ENCODE measurements at regions not wholly inside any gene's neighbourhood (a gene's known extent, or its start where the extent isn't known, plus 50 kb on each side); places are given as distances from the start of the nearest gene placed in this dataset.

DNA sequence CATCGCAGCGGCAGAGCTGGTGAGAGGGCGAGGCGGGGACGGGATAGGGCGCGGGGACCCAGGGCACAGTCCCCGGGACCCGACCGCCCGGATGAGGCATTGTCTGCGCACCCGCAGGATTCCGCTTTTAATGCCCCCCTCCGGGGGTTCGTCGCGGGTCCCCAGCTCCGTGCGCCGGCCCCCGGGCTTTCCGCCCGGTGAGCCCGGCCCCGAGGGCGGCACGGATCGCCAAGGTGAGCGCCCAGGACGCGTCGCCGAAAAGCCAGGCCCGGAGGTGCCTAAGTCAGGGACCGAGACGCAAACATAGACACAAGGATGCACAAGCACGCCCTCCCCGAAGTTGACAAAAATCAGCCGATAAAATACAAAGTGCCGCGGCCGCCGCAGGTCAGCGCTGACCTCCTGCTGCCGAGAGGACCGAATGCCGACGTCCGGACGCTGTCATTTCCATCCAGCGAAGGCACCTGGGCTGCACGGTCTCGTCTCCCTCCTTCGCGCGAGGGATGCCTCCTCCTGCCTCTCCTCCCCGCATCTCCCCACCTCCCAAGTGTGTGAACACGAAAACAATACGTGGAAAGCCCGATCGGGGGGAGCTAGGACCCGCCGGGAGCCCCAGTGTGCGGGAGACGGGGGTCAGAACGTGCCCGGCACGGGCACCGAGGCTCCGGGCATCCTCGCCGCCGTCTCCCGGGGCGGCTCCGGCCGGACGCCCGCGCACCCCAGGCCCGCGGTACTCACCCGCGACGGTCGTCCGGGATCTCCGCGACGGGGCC is 101.1 kb upstream of the SOD1 start:
- H3K4me3 ChIP-seq (ENCODE audit: low read length) = peak overlapping the region; percentile 83
- H3K36me3 ChIP-seq (ENCODE audit: control insufficient read depth, insufficient read depth, low read length) = no peaks in the 10 kb centered on the region
- TF ChIP-seq, protein P1, sequence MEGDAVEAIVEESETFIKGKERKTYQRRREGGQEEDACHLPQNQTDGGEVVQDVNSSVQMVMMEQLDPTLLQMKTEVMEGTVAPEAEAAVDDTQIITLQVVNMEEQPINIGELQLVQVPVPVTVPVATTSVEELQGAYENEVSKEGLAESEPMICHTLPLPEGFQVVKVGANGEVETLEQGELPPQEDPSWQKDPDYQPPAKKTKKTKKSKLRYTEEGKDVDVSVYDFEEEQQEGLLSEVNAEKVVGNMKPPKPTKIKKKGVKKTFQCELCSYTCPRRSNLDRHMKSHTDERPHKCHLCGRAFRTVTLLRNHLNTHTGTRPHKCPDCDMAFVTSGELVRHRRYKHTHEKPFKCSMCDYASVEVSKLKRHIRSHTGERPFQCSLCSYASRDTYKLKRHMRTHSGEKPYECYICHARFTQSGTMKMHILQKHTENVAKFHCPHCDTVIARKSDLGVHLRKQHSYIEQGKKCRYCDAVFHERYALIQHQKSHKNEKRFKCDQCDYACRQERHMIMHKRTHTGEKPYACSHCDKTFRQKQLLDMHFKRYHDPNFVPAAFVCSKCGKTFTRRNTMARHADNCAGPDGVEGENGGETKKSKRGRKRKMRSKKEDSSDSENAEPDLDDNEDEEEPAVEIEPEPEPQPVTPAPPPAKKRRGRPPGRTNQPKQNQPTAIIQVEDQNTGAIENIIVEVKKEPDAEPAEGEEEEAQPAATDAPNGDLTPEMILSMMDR (conservative IDR thresholded peaks at IDR 0.05) = no peak
- Mint-ChIP-seq H3K36me3 (ENCODE audit: low read depth) (peaks cover 2% of the 10 kb centered on the region), H3K27me3 (ENCODE audit: insufficient read depth) (peaks cover 18% of the 10 kb centered on the region), H3K4me3 (peak overlapping the region; percentile 78), H3K9me3 (no peaks in the 10 kb centered on the region), H3K27ac (no peak overlapping the region), H3K4me1 (peaks cover 51% of the 10 kb centered on the region)
- peak overlapping the region; percentile 69 for H3K27ac ChIP-seq (ENCODE audit: low read depth, low read length)
- peak; percentile 86 for DNase-seq
- 0 to 1% methylated on average over 41 to 91 of the region's 91 CpGs for WGBS, 2 experiments (ENCODE audit: insufficient coverage in 1 of 2, insufficient read length in 1 of 2)
- H3K9ac ChIP-seq (ENCODE audit: extremely low read depth, low read length, poor library complexity, severe bottlenecking) = peak overlapping the region; percentile 38
- H3K27me3 ChIP-seq (ENCODE audit: control insufficient read depth, insufficient read depth, low read length, poor library complexity, severe bottlenecking) = peaks cover 12% of the 10 kb centered on the region
- no peaks in the 10 kb centered on the region for H3K9me3 ChIP-seq (ENCODE audit: control insufficient read depth, low read length)
- peaks cover 34% of the 10 kb centered on the region for H3K4me1 ChIP-seq (ENCODE audit: control insufficient read depth, insufficient read depth, low read length)

DNA sequence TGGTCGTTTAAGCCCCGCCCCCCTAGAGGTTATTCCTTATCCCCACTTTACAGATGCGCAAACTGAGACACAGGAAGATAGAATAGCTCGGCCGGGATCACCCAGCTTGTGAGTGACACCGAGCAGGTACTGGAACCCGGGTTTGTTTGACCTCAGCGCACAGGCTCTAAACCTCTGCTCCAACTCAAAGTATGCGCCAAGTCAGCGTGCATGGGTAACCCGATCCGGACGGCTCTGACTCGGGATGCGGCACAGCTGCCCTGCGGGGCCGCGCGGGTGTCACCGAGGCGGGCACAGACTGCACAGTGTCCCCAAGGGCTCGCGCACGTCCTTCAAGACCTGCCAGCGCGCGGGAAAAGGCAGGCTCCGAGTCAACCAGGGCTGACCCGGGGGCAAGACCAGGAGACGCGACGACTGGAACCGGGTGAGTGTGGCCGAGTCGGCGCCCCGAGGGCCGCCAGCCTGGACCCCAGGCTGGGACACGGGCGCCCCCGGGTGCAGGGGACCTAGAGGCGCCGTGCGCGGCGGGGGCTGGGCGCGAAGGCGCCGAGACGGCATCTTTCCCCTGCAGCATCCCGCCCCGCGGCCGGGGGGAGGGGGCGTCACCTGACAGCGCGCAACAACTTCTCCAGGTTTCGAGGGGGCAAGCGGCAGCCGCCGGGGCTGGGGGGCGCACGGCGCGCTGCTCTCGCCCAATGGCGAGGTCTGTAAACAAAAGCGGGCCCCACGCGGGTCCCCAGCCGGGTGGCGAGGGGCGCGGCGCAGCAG is 101.9 kb upstream of the SOD1 start:
- Mint-ChIP-seq H3K27me3 (ENCODE audit: insufficient read depth) (peaks cover 18% of the 10 kb centered on the region), H3K9me3 (no peaks in the 10 kb centered on the region), H3K36me3 (ENCODE audit: low read depth) (no peaks in the 10 kb centered on the region), H3K4me3 (peak overlapping the region; percentile 78), H3K4me1 (peaks cover 58% of the 10 kb centered on the region), H3K27ac (no peak overlapping the region)
- peak; percentile 82 for DNase-seq
- H3K4me1 ChIP-seq (ENCODE audit: control insufficient read depth, insufficient read depth, low read length) = peaks cover 35% of the 10 kb centered on the region
- H3K27ac ChIP-seq (ENCODE audit: low read depth, low read length) = no peak overlapping the region
- 2 to 7% methylated on average over 28 to 76 of the region's 76 CpGs for WGBS, 2 experiments (ENCODE audit: insufficient coverage in 1 of 2, insufficient read length in 1 of 2)
- H3K9ac ChIP-seq (ENCODE audit: extremely low read depth, low read length, poor library complexity, severe bottlenecking) = peak overlapping the region; percentile 9
- TF ChIP-seq, protein P1 (conservative IDR thresholded peaks at IDR 0.05) = no peak
- H3K27me3 ChIP-seq (ENCODE audit: control insufficient read depth, insufficient read depth, low read length, poor library complexity, severe bottlenecking) = peaks cover 12% of the 10 kb centered on the region
- no peaks in the 10 kb centered on the region for H3K9me3 ChIP-seq (ENCODE audit: control insufficient read depth, low read length)
- peak overlapping the region; percentile 83 for H3K4me3 ChIP-seq (ENCODE audit: low read length)
- H3K36me3 ChIP-seq (ENCODE audit: control insufficient read depth, insufficient read depth, low read length) = no peaks in the 10 kb centered on the region

DNA sequence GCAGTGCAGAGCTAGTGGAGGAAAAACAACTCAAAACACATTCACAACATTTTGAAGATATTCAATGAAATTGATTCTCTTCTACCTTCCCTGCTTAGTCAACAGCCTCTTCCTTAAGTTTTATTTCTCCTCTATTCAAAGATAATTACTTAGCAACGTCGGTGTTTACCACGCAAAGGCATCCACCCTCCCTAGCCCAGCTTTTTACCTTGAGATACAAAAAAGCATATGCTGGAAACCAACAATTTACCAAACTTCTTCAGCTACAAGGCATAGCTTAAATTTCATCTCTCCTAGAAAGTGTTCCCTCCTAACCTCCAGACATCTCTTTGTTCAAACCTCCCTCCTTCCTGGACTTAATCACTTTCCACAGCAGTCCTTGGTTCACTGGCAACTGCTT is 102.8 kb upstream of the SOD1 start:
- Mint-ChIP-seq H3K36me3 (ENCODE audit: low read depth) (no peaks in the 10 kb centered on the region), H3K27me3 (ENCODE audit: insufficient read depth) (peaks cover 18% of the 10 kb centered on the region), H3K4me3 (peak overlapping the region; percentile 78), H3K27ac (no peak overlapping the region), H3K4me1 (peaks cover 53% of the 10 kb centered on the region), H3K9me3 (no peaks in the 10 kb centered on the region)
- TF ChIP-seq, protein P1 (conservative IDR thresholded peaks at IDR 0.05) = no peak
- Histone ChIP-seq H3K9ac (ENCODE audit: extremely low read depth, low read length, poor library complexity, severe bottlenecking) (peak overlapping the region; percentile 9), H3K9me3 (ENCODE audit: control insufficient read depth, low read length) (no peaks in the 10 kb centered on the region), H3K27me3 (ENCODE audit: control insufficient read depth, insufficient read depth, low read length, poor library complexity, severe bottlenecking) (peaks cover 12% of the 10 kb centered on the region), H3K4me3 (ENCODE audit: low read length) (peak overlapping the region; percentile 83), H3K4me1 (ENCODE audit: control insufficient read depth, insufficient read depth, low read length) (peaks cover 35% of the 10 kb centered on the region), H3K27ac (ENCODE audit: low read depth, low read length) (no peak overlapping the region), H3K36me3 (ENCODE audit: control insufficient read depth, insufficient read depth, low read length) (no peaks in the 10 kb centered on the region)
- WGBS, 2 experiments (ENCODE audit: insufficient coverage in 1 of 2, insufficient read length in 1 of 2) = 27 to 48% methylated on average over 3 of the region's 3 CpGs
- no peak for DNase-seq

Measured in endodermal cell (in vitro differentiated cells).